H1 (cell line): ENCODE measurements at regions not wholly inside any gene's neighbourhood (a gene's known extent, or its start where the extent isn't known, plus 50 kb on each side); places are given as distances from the start of the nearest gene placed in this dataset.

Experiments used
- CTCF ChIA-PET: fragments of 300-600 bp; sonication (Branson Sonifier 250); formaldehyde crosslinking; loops from one replicate; lab custom pipeline; 2021; ENCODE audit not compliant: partially characterized antibody; lab: Charles Lee
- POLR2A ChIA-PET: fragments of 300-600 bp; sonication (Branson Sonifier 250); formaldehyde crosslinking; loops from one replicate; lab custom pipeline; 2021; ENCODE audit warnings: inconsistent platforms; ENCODE audit not compliant: partially characterized antibody; lab: Charles Lee
- DNase-seq, 2 experiments: peaks; one replicate each; pipeline versions ENCODE4 v3.0.0 to v3.0.0-alpha.2; 2010 to 2022; ENCODE audit warnings: low spot score in 2 of 2, low read depth in 1 of 2, mixed read lengths in 1 of 2
- FAIRE-seq: peaks from 2 replicates; lab custom pipeline; 2011; peaks lifted over from hg19 to GRCh38; lab: Jason Lieb, UNC
- H2AFZ ChIP-seq: 2 replicates; pipeline ENCODE4 v1.8.1; 2012; ENCODE audit warnings: low read length, inconsistent platforms
- H2AK5ac ChIP-seq: 2 replicates; pipeline ENCODE4 v1.6.1; 2013; ENCODE audit warnings: low read depth, low read length
- H2BK120ac ChIP-seq: replicated peaks from 2 replicates; pipeline ENCODE3; 2013; ENCODE audit warnings: low read depth, low read length, inconsistent platforms
- H2BK12ac ChIP-seq: 2 replicates; pipeline ENCODE4 v1.6.1; 2013; ENCODE audit warnings: low read depth, low read length
- H2BK15ac ChIP-seq: 2 replicates; pipeline ENCODE4 v1.6.1; 2013; ENCODE audit warnings: low read length
- H2BK20ac ChIP-seq: 2 replicates; pipeline ENCODE4 v1.6.1; 2013; ENCODE audit warnings: low read length
- H2BK5ac ChIP-seq: 2 replicates; pipeline ENCODE4 v1.6.1; 2013; ENCODE audit warnings: low read depth, low read length
- H3K14ac ChIP-seq: 2 replicates; pipeline ENCODE4 v1.6.1; 2013; ENCODE audit warnings: inconsistent platforms; ENCODE audit not compliant: insufficient read length
- H3K18ac ChIP-seq: 2 replicates; pipeline ENCODE4 v1.6.1; 2013; ENCODE audit warnings: low read length; ENCODE audit errors: extremely low read depth
- H3K23ac ChIP-seq: 2 replicates; pipeline ENCODE4 v1.6.1; 2013; ENCODE audit warnings: inconsistent platforms; ENCODE audit not compliant: insufficient read length
- H3K23me2 ChIP-seq: 2 replicates; pipeline ENCODE4 v1.6.1; 2013; ENCODE audit warnings: low read depth, low read length
- H3K27ac ChIP-seq: 2 replicates; pipeline ENCODE4 v1.6.1; 2011; ENCODE audit warnings: low read depth, low read length, inconsistent platforms
- H3K27me3 ChIP-seq, 4 experiments: replicated peaks in 1 of 4; 1 replicate in 1 of 4; 2 replicates in 3 of 4; pipeline versions ENCODE4 v1.6.1 to v1.8.1; 2011 to 2013; ENCODE audit warnings: low read length in 3 of 4, mild to moderate bottlenecking in 3 of 4, inconsistent platforms in 2 of 4, mixed read lengths in 2 of 4, moderate library complexity in 1 of 4; ENCODE audit not compliant: control insufficient read depth in 3 of 4, insufficient read depth in 3 of 4; ENCODE audit errors: extremely low read depth in 1 of 4
- H3K36me3 ChIP-seq, 4 experiments: 2 replicates each; pipeline versions ENCODE4 v1.6.1 to v1.8.1; 2011 to 2013; ENCODE audit warnings: mild to moderate bottlenecking in 4 of 4, low read length in 3 of 4, moderate library complexity in 2 of 4, control low read depth in 1 of 4, inconsistent platforms in 1 of 4; ENCODE audit not compliant: insufficient read depth in 4 of 4, control insufficient read depth in 2 of 4
- H3K4ac ChIP-seq: replicated peaks from 2 replicates; pipeline ENCODE3; 2013; ENCODE audit warnings: low read length, low read depth, mixed read lengths, inconsistent platforms; ENCODE audit not compliant: insufficient read length
- H3K4me1 ChIP-seq, 4 experiments: replicated peaks in 1 of 4; 1 replicate in 1 of 4; 2 replicates in 3 of 4; pipeline versions ENCODE4 v1.6.1 to v1.8.1; 2011 to 2013; ENCODE audit warnings: low read length in 3 of 4, inconsistent platforms in 2 of 4, mixed read lengths in 1 of 4; ENCODE audit not compliant: insufficient read depth in 4 of 4, control insufficient read depth in 3 of 4
- H3K4me2 ChIP-seq, 2 experiments: 2 replicates each; pipeline versions ENCODE4 v1.6.1 to v1.8.1; 2011 to 2013; ENCODE audit warnings: low read depth in 2 of 2, low read length in 2 of 2, control low read depth in 1 of 2, inconsistent platforms in 1 of 2, mild to moderate bottlenecking in 1 of 2; ENCODE audit not compliant: insufficient read depth in 1 of 2
- H3K4me3 ChIP-seq, 4 experiments: fragments of 200-600, 300-600 bp in 1 of 4; sonication (generic), shearing (Covaris generic), sonication (Bioruptor Twin) in 1 of 4; 2 replicates each; pipeline versions ENCODE4 v1.5.1 to v1.8.1; 2011 to 2016; ENCODE audit warnings: low read length in 4 of 4, low read depth in 3 of 4, control low read depth in 2 of 4, inconsistent platforms in 2 of 4, mild to moderate bottlenecking in 2 of 4, mixed read lengths in 1 of 4, moderate library complexity in 1 of 4; ENCODE audit not compliant: insufficient read depth in 2 of 4; ENCODE audit errors: extremely low read depth in 1 of 4
- H3K56ac ChIP-seq: replicated peaks from 2 replicates; pipeline ENCODE3; 2013; ENCODE audit warnings: low read depth, mild to moderate bottlenecking, mixed read lengths, low read length, inconsistent platforms; ENCODE audit not compliant: insufficient read length
- H3K79me1 ChIP-seq: 2 replicates; pipeline ENCODE4 v1.6.1; 2013; ENCODE audit warnings: low read depth, low read length, control low read depth
- H3K79me2 ChIP-seq, 2 experiments: 2 replicates each; pipeline versions ENCODE4 v1.6.1 to v1.8.1; 2012 to 2013; ENCODE audit warnings: low read length in 2 of 2, mild to moderate bottlenecking in 2 of 2, inconsistent platforms in 1 of 2; ENCODE audit not compliant: insufficient read depth in 2 of 2, control insufficient read depth in 1 of 2
- H3K9ac ChIP-seq, 4 experiments: replicated peaks in 1 of 4; 1 replicate in 1 of 4; 2 replicates in 3 of 4; pipeline versions ENCODE4 v1.6.1 to v1.8.1; 2011 to 2013; ENCODE audit warnings: low read depth in 3 of 4, low read length in 3 of 4, control low read depth in 2 of 4, mild to moderate bottlenecking in 2 of 4, moderate library complexity in 2 of 4, inconsistent platforms in 1 of 4; ENCODE audit errors: extremely low read depth in 1 of 4
- H3K9me3 ChIP-seq, 2 experiments: 2 replicates each; pipeline versions ENCODE4 v1.6.1 to v1.8.1; 2012 to 2013; ENCODE audit warnings: mild to moderate bottlenecking in 2 of 2, moderate library complexity in 2 of 2, control low read depth in 1 of 2, inconsistent platforms in 1 of 2, low read depth in 1 of 2, low read length in 1 of 2, mixed read lengths in 1 of 2; ENCODE audit not compliant: insufficient read depth in 2 of 2
- H4K20me1 ChIP-seq, 2 experiments: replicated peaks in 1 of 2; 2 replicates each; pipeline versions ENCODE3 to v1.8.1; 2011 to 2013; ENCODE audit warnings: inconsistent platforms in 2 of 2, low read length in 2 of 2, mild to moderate bottlenecking in 1 of 2; ENCODE audit not compliant: insufficient read depth in 2 of 2, control insufficient read depth in 1 of 2
- H4K5ac ChIP-seq: 2 replicates; pipeline ENCODE4 v1.6.1; 2013; ENCODE audit warnings: low read length, low read depth, mixed read lengths, inconsistent platforms; ENCODE audit not compliant: insufficient read length
- H4K8ac ChIP-seq: 2 replicates; pipeline ENCODE4 v1.8.0; 2013; ENCODE audit warnings: mild to moderate bottlenecking, moderate library complexity, low read length, inconsistent platforms; ENCODE audit not compliant: insufficient read depth; ENCODE audit errors: extremely low read depth
- H4K91ac ChIP-seq: replicated peaks from 2 replicates; pipeline ENCODE3; 2013; ENCODE audit warnings: low read length, mixed read lengths, inconsistent platforms; ENCODE audit not compliant: insufficient read length
- GABPA ChIP-seq: IDR thresholded peaks from 2 replicates; pipeline ENCODE4 v1.6.1; 2011; ENCODE audit warnings: mild to moderate bottlenecking, low read length, moderate library complexity, borderline replicate concordance; ENCODE audit not compliant: insufficient read depth
- JUN ChIP-seq: IDR thresholded peaks from 2 replicates; pipeline ENCODE4 v1.6.1; 2011; ENCODE audit warnings: low read depth, mild to moderate bottlenecking, improper control_type of control experiment, low read length
- WGBS, 2 experiments: shearing (Covaris generic) in 1 of 2; methylation state at CpG; one replicate each; pipeline versions ENCODE4 v1.1.6 to v1.1.7; 2013 to 2015; ENCODE audit warnings: low lambda C conversion rate in 2 of 2, mixed read lengths in 2 of 2, inconsistent platforms in 1 of 2, low coverage in 1 of 2, missing lambda C conversion rate in 1 of 2; ENCODE audit not compliant: insufficient replicate concordance in 2 of 2, insufficient coverage in 1 of 2, insufficient read length in 1 of 2; ENCODE audit errors: extremely low coverage in 1 of 2, missing lambda C conversion rate in 1 of 2; 5-methylcytosine and 5-hydroxymethylcytosine counted together

DNA sequence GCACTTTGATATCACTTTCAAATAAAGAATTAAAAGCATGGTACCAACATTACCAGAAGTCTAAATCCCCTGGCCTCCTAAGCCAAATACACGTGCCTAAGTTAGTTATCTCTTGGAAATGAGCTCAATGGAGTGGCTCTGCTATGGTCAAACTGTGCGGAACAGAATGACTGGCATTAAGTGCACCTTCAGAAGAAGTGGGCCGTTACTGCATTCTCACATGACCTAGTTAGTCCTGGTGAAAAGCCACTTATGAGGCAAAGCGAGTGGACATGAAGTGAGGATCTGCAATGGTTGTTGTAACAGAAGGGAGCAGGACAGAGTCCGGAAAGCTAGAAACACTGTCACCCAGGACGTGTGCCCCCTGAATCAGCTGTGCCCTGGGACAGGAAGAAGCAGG, 633.1 kb downstream of the IRX1 start:
- Histone ChIP-seq H2BK120ac (no peak overlapping the region), H2BK15ac (no peak overlapping the region; the same call in 1 of the 2 replicates), H3K4ac (no peak overlapping the region), H4K5ac (no peak overlapping the region), H3K18ac (no peak overlapping the region), H4K91ac (no peak overlapping the region), H3K27ac (no peak overlapping the region), H3K4me2 (no peak overlapping the region), H3K9ac (no peak overlapping the region), H3K23ac (no peak overlapping the region), H2BK20ac (no peak overlapping the region), H2AK5ac (no peak overlapping the region), H4K8ac (no peak overlapping the region), H3K79me1 (no peaks in the 10 kb centered on the region), H3K56ac (no peak overlapping the region), H3K23me2 (no peaks in the 10 kb centered on the region), H2BK5ac (no peak overlapping the region), H3K4me1 (peaks cover 0 to 9% (median 2%) of the 10 kb centered on the region in 4 experiments; a peak in 3 of 7 replicates), H4K20me1 (no peaks in the 10 kb centered on the region), H2BK12ac (no peak overlapping the region; the same call in 1 of the 2 replicates), H3K14ac (no peak overlapping the region), H3K4me3 (no peak overlapping the region), H3K79me2 (no peaks in the 10 kb centered on the region), H3K36me3 (no peaks in the 10 kb centered on the region), H3K9me3 (no peaks in the 10 kb centered on the region; a peak in 1 of 4 replicates), H2AFZ (no peak overlapping the region), H3K27me3 (no peaks in the 10 kb centered on the region; a peak in 3 of 7 replicates)
- DNase-seq (no peak), FAIRE-seq (no peak)
- WGBS, 2 experiments: 89% methylated on average over 6 of the region's 6 CpGs; no CpG with 5 or more reads in 1 of the 2 experiments
- CTCF ChIA-PET: interaction anchor here (0.8 to 1.4 kb wide), 3 partner anchors 16 to 471 kb away, joined by 3 read pairs; no protein-coding TSS in a partner anchor
- POLR2A ChIA-PET: no interaction called here
- TF ChIP-seq JUN: no peak
- TF ChIP-seq GABPA: no peak
